ENCODE measurements at regions not wholly inside any gene's neighbourhood (a gene's known extent, or its start where the extent isn't known, plus 50 kb on each side); places are given as distances from the start of the nearest gene placed in this dataset.

DNA sequence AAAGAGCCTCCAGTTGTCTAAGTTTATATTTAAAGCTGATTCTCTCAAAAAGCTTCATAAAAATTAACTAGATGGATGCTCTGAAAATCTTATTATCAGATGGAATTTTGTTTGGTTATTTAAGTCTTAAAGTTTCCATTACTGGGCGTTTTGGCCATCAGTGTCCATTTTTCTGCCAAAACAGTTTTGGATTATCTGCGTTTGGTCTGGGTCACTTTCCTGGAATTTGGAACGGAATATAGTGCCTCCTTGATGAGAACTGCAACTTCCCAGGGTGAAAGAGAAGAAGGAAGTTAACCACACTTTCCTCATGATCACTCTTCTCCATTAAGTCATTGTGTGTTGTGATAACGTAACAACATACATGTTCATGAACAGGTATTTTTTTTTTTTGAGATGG lies 764.9 kb upstream of the AUTS2 start:
- TF ChIP-seq, protein P1, sequence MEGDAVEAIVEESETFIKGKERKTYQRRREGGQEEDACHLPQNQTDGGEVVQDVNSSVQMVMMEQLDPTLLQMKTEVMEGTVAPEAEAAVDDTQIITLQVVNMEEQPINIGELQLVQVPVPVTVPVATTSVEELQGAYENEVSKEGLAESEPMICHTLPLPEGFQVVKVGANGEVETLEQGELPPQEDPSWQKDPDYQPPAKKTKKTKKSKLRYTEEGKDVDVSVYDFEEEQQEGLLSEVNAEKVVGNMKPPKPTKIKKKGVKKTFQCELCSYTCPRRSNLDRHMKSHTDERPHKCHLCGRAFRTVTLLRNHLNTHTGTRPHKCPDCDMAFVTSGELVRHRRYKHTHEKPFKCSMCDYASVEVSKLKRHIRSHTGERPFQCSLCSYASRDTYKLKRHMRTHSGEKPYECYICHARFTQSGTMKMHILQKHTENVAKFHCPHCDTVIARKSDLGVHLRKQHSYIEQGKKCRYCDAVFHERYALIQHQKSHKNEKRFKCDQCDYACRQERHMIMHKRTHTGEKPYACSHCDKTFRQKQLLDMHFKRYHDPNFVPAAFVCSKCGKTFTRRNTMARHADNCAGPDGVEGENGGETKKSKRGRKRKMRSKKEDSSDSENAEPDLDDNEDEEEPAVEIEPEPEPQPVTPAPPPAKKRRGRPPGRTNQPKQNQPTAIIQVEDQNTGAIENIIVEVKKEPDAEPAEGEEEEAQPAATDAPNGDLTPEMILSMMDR (conservative IDR thresholded peaks at IDR 0.05; ENCODE audit: low read depth, low read length) = no peak
- no peak for TF ChIP-seq EZH2 (IDR thresholded peaks at IDR 0.05; ENCODE audit: borderline replicate concordance, low read depth, low read length, poor library complexity, severe bottlenecking)

Data from A673 (cell line).